MV-4-11 (cell line): ENCODE measurements at regions not wholly inside any gene's neighbourhood (a gene's known extent, or its start where the extent isn't known, plus 50 kb on each side); places are given as distances from the start of the nearest gene placed in this dataset.

Experiments
- DNase-seq: peaks from one replicate; lab custom pipeline; 2025; lab: John Stamatoyannopoulos, UW

DNA sequence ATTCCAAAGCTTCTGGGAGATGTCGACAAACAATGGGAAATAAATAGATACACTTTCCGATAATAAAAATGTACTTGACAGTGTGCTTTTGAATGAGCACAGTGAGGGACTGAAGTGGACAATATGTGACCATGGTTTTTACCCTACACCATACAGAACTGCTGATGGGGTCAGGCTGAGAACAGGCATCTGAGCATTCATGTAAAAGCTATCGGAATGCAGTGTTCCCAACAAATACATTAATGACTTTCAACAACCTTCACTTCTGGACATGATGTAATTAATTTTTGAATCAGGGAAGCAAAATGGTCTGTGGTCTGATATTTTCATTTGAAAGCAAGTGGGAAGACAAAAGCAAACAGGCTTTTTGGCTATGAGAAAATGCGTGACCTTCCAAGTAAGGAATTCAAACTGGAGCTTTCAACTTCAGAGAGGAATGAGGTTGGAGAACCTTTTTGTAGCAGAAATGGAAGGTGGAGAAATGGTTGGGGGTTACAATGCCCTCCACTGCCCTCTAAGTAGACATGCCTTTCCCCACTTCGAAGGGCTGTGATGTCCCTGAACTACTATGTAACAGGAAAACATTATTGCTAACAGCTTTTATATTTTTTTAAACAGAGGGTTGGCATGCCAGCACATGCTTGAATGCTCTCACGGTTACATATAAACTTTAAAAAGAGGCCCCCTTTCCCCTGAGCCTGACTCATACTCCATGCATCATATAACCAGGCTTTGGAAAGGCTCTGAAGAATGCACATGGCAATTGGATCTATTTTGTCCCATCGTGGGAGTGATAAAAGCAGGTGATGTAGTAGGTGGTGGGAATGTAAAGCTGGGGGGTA, 203.5 kb upstream of the CITED2 start:
- no peak for DNase-seq

GRCh38 chr6:139577124-139577762, 202.8 kb upstream of the CITED2 start:
- DNase-seq = no peak

- no peak for DNase-seq
These were observed 197.6 kb upstream of the CITED2 start for GRCh38 chr6:139572001-139572400.

GRCh38 chr6:139570166-139570565, 195.7 kb upstream of the CITED2 start:
- no peak for DNase-seq

GRCh38 chr6:139569566-139569965, 195.1 kb upstream of the CITED2 start:
- DNase-seq = peak; percentile 73

DNA sequence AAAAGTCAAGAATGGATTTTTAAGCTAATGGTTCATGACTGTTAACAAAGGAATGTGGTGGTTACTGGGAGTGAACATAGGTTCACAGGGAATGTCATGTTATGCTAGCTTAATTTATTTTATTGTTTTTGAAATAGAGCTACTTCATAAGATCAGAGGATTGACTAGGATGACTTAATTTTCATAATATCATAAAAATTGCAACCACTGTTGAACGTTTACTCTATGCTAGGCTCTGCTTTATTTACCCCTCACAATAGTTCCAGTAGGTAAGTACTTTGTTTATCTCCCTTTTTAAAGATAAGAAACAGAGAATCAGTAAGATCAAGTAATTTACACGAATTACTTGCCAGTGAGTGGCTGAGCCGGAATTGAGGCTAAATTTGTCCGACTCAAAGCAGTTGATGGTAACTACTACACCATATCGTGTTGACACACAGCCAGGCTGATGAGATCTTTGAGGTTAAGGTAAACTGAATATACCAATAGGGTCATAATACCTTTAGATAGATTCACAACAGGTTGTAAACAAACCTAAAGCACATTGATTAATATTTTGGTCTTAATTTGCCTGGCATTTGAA, 194.6 kb upstream of the CITED2 start:
- no peak for DNase-seq

DNA sequence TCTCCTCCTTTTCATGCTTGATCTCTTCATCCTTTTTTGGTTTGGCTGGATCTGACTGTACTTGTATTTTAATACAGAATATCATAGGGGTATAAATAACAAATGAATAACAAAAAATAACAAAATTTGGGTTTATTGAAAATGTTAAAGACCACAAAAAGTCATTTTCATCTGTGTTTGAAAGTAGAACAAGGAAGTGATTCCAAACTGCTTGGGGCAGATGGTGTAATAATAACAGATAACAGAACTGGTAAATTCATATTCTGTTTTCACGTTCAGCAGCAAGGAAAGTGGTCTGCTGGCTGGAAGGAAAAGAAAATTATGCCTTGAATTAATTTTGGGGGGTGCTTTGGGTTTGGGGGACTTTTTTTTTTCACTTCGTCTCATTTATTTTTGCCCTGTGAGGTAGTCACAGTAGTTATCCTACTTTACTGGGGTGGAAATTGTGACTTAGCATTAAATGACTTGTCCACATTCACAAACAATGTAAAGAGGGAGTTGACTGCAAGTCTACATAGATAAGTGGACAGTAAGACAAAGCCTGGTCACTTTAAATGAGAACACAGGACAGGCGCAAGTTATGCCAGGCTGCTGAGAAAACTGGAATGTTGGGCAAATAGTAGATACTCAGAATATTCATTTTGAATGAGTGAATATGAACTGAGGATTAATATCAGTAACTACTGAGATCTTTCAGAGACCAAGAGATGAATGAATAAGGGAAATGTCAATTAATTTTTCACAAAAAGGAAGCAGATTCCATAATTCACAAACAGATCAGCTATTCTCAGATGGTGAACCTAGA, 193.9 kb upstream of the CITED2 start:
- DNase-seq = peak; percentile 87

GRCh38 chr6:139567095-139567494, 192.6 kb upstream of the CITED2 start:
- DNase-seq = peak; percentile 22

DNA sequence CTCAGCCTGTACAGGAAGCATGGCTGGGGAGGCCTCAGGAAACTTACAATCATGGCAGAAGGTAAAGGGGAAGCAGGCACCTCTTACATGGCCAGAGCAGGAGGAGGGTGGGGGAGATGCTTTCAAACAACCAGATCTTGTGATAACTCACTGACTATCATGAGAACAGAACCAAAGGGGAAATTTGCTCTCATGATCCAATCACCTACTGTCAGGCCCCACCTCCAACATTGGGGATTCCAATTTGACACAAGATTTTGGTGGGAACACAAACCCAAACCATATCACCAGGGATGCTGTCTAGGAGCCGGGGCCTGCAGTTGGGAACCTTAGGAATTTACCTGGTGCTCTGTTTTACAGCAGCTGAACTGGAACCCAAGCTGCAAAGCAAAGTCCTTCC, 191.1 kb upstream of the CITED2 start:
- DNase-seq = no peak

DNA sequence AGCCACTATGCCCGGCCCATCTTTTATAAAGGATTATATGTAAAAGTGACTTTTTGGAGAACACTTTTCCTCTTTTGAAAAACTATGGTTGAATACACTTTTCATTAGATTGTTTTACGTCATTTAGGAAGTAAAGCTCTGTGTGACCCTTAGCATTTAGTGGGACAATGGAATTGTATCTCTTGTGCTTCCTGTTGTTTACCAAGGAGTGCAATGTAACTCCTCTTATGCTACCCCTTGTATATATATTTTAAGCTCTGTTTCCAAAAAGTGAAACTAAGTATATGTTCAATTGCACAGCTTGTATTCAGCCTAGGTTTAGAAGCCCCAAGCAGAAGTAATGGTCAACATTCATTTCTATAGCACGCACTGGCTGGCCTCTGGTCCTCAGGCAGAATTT, 183.1 kb upstream of the CITED2 start:
- DNase-seq = no peak

GRCh38 chr6:139556532-139556931, 182.1 kb upstream of the CITED2 start:
- no peak for DNase-seq

- DNase-seq = no peak
These were observed 179.5 kb upstream of the CITED2 start for GRCh38 chr6:139553916-139554315.

- no peak for DNase-seq
These were observed 176.9 kb upstream of the CITED2 start for GRCh38 chr6:139551376-139551775.

DNA sequence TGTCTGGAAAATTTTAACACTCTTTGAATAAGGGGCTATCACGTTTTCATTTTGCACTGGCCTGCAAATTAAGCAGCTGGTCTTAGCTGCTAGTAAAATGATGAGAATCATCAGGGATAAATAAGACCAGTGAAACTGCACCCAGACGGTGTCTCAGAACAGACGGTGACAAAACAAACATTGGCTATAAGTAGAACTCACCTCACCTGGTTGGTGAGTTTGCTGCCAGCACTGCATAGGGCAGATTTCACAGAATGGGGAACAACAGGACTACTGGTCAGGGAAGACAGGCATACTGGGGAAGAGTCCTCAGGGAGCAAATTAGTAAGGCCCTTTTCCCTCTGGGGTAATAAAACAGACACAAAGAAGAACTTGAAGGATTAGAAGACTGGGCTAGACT, 175.9 kb upstream of the CITED2 start:
- DNase-seq = no peak

DNA sequence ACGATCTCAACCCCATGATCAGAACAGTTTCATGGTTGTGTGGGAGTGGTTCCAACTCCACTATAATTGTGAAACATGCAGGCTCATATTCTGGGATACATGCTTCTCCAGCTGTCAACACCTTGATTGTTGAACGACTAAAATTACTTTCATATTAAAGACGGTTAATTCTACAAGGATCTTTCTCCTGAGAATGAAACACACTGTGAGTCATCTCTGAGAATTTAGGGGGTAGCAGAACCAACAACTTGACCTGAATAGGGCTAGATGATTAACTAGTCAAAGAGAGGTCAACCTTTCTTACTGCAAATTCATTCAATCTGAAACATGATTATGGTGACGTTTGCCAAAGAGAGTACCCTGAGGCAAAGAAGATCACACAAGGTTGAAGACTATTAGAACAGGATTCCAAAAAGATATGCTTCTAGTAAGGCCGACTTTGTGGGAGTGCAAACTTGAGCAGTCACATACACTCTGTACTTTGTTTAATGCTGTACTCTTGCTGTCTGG, 175.2 kb upstream of the CITED2 start:
- no peak for DNase-seq

DNA sequence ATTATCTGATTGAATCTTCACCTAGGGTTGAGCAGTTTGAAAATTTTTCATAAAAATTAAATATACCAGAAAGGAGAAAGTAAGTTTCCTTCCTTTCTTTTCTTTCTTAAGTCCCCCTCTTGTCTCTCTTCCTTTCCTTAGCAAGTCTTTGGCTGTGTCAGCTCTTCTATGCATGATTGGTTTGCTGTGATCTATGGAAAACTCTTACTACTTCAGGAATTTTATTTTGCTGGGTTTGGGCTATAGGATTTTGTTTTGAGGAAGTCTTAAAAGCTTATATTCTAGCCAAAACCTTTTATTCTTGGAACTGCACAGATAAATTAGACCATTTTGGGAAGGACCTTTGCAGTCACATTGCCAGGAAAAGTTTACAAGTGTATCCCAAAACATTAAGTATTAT, 173.4 kb upstream of the CITED2 start:
- DNase-seq = no peak

DNA sequence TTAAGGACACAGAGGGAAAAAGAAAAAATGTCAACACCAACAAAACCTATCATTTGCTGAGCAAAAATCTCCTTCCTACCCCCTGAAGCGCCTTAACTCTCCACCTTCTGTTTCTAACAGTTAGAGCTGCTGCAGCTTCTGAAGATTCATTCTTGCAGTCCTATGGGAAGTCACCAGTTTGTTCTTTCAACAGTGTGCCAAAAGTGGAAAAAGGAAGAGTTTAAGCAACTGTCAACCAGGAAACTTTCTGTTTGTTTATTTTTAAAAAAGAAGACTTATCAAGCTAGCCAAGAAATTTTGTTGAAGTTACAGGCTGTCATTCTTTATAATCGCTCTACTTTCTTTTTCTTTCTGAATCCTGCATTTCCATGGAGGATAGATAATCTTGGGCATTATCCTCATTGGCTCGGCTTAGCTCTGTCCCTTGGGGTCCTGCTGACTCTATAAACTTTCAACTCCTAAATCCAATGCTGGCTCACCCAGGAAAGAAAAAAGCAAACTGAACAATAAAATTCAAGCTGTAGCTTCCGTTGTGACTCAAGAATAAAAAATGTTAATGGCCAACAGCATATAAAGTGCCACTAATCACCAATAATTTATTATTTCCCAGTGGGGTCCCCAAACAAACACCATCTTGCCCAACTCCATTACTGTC, 172.8 kb upstream of the CITED2 start:
- peak; percentile 59 for DNase-seq

DNA sequence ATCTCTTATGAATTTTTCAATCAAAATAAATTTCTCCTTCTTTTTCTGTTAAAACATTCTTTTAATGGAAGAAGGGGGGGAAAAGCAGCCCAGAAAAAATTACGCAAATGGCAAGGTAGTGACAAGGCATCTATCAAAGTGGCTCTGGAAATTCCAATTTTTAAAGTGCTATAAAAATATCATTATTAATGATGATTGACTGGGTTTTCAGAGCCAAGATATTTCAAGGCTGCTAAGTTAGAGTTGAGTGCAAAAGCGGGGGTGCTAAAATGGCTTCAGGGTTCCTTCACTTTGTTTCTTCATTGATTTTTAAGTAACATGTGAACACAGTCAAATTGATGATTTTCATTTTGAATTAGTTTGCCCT, 171.6 kb upstream of the CITED2 start:
- no peak for DNase-seq

- no peak for DNase-seq
These were observed 171.0 kb upstream of the CITED2 start for GRCh38 chr6:139545206-139546105.

- no peak for DNase-seq
These were observed 170.2 kb upstream of the CITED2 start for GRCh38 chr6:139544701-139545057.

- DNase-seq = no peak
These were observed 167.9 kb upstream of the CITED2 start for GRCh38 chr6:139542351-139542750.
